Choroid plexus epithelial cell (primary cell): ENCODE measurements at regions not wholly inside any gene's neighbourhood (a gene's known extent, or its start where the extent isn't known, plus 50 kb on each side); places are given as distances from the start of the nearest gene placed in this dataset.
"Not testable (repeated sequence)": the region's sequence is repeated elsewhere in the genome, so short reads cannot be mapped to it uniquely, and the experiment has no call there.

Experiments used
- DNase-seq: peaks from one replicate; pipeline ENCODE4 v3.0.0-alpha.2; 2010; ENCODE audit warnings: low read depth
- H3K4me3 ChIP-seq: 2 replicates; pipeline ENCODE4 v1.5.1; 2011; ENCODE audit warnings: low read depth, mild to moderate bottlenecking, control low read depth, low read length, moderate library complexity
- TF ChIP-seq, protein P1 (sequence below): conservative IDR thresholded peaks from 2 replicates; pipeline ENCODE4 v1.5.1; 2011; ENCODE audit warnings: low read depth, mild to moderate bottlenecking, control low read depth, inconsistent platforms, low read length, moderate library complexity

DNA sequence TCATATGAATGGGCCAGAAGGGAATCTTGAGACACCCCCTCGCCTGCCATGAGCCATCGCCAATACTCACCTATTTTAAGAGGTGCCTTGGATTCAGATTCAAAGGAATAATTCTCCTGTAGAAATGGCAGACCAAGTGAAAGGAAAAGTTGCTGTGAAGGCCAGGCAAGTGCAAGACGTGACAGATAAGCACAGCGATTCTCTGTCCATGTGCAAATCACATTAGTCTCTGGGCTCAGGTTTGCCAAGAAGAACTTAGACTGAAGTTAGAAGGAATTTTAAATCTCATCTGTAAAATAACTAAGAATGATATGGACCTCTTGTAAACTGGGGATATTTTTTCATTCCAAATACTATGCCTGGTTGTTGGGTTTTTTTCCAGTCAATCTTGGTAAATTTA is 173.6 kb downstream of the UACA start:
- DNase-seq: no peak

DNA sequence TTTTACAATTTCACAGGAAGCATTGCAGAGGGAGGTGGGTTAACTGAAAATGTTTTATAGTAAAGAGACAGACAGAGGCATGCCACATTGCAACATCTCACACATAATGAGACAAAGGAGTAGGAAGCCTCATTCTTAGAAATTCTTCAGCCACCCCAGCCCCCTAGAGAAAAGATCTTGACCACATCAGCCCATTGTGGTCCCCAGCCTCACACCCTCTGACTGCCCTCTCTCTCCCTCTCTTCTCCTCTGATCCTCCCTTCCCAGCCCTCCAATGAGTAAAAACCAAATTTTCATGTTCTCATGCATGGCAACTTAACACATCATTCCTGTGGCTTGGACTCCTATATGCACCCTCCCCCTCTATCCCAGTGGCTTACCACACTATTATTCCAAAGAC is 174.1 kb downstream of the UACA start:
- TF ChIP-seq, protein P1, sequence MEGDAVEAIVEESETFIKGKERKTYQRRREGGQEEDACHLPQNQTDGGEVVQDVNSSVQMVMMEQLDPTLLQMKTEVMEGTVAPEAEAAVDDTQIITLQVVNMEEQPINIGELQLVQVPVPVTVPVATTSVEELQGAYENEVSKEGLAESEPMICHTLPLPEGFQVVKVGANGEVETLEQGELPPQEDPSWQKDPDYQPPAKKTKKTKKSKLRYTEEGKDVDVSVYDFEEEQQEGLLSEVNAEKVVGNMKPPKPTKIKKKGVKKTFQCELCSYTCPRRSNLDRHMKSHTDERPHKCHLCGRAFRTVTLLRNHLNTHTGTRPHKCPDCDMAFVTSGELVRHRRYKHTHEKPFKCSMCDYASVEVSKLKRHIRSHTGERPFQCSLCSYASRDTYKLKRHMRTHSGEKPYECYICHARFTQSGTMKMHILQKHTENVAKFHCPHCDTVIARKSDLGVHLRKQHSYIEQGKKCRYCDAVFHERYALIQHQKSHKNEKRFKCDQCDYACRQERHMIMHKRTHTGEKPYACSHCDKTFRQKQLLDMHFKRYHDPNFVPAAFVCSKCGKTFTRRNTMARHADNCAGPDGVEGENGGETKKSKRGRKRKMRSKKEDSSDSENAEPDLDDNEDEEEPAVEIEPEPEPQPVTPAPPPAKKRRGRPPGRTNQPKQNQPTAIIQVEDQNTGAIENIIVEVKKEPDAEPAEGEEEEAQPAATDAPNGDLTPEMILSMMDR: no peak
- DNase-seq: peak; percentile 60
- no peak overlapping the region for H3K4me3 ChIP-seq

More for the DNA sequence above, 173.6 kb downstream of the UACA start:
- TF ChIP-seq, protein P1: no peak
- H3K4me3 ChIP-seq: no peak overlapping the region

DNA sequence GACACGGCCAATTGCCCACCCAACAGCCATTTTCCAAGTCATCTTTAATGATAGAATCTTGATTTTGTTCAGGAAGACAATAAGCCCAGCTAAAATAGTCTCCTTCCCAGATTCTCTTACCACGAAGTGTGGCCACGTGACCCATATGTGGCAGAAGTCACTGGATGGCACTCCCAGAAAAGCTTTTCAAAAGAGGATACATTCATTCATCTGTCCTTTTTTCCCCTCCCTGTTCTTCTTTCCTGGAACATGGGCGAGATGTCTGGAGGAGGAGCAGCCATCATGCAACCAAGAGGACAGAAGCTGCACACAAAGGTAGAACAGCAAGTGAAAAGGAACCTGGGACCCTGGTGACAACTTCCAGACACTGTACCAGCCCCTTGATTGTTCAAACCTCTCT is 174.7 kb downstream of the UACA start:
- no peak for DNase-seq
- TF ChIP-seq, protein P1: no peak
- H3K4me3 ChIP-seq: no peak overlapping the region

DNA sequence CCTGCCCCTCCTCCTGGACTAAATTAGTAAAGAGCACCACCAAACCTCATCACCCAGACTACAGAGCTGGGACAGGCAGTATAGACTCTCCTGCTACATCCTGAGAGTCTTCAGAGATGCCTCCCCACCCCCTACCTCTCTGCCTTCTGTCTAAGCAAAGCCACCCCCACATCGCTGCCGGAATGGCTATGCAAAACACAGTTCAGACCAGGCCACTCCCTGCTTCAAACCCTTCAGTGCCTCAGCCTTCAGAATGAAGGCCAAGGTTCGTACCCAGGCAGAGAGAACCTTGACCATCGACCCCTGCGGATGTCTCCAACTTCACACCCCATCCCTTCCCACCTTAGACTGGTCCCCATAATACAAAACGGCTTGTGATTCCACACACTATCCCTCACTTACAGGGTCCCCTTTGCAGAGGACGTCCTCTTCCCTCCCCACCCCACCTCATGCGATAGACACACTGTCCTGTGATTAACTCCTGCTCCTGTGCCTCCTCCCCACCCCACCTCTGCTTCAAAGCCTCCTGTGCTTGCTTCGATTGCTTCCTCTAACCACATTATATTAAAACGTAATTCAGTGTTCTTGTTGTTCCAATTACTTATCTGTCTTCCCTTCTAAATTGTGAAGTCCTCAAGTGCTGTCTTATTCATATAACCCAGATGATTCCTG is 175.3 kb downstream of the UACA start:
- TF ChIP-seq, protein P1: no peak
- no peak for DNase-seq
- no peak overlapping the region for H3K4me3 ChIP-seq

DNA sequence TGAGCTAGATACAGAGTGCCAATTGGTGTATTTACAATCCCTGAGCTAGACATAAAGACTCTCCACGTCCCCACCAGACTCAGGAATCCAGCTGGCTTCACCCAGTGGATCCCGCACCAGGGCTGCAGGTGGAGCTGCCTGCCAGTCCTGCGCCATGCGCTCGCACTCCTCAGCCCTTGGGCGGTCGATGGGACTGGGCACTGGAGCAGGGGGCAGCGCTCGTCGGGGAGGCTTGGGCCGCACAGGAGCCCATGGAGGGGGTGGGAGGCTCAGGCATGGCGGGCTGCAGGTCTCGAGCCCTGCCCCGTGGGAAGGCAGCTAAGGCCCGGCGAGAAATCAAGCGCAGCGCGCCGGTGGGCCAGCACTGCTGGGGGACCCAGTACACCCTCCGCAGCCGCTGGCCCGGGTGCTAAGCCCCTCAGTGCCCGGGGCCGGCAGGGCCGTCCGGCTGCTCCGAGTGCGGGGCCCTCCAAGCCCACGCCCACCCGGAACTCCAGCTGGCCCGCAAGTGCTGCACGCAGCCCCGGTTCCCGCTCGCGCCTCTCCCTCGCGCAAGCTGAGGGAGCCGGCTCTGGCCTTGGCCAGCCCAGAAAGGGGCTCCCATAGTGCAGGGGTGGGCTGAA is 176.2 kb downstream of the UACA start:
- not testable (repeated sequence) for DNase-seq, H3K4me3 ChIP-seq

DNA sequence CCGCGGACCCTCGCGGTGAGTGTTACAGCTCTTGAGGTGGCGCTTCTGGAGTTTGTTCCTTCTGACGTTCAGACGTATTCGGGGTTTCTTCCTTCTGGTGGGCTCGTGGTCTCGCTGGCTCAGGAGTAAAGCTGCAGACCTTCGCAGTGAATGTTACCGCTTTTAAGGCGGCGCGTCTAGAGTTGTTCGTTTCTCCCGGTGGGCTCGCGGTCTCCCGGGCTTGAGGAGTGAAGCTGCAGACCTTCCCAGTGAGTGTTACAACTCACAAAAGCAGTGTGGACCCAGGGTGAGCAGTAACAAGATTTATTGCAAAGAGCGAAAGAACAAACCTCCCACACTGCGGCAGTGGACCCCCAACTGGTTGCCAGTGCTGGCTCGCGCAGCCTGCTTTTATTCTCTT is 177.1 kb downstream of the UACA start:
- no peak overlapping the region for H3K4me3 ChIP-seq
- TF ChIP-seq, protein P1: no peak
- no peak for DNase-seq

DNA sequence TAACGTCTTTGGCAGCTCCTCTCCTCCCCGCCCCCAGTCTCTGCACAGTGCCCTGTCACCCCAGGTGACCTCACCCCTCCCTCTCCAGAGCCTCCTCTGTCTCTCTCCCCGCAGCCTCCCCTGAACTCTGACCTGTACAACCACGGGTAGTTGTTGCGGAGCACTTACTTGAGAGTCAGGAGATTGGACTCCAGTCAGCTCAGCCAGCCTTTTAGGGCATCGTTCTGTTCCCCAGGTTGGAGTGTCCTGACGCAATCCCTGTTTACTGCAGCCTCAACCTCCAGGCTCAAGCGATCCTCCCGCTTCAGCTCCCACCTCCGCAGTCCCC is 177.7 kb downstream of the UACA start:
- H3K4me3 ChIP-seq: no peak overlapping the region
- TF ChIP-seq, protein P1: no peak
- DNase-seq: no peak
